Myocyte (in vitro differentiated cells): ENCODE measurements at regions not wholly inside any gene's neighbourhood (a gene's known extent, or its start where the extent isn't known, plus 50 kb on each side); places are given as distances from the start of the nearest gene placed in this dataset.
"Not testable (repeated sequence)": the region's sequence is repeated elsewhere in the genome, so short reads cannot be mapped to it uniquely, and the experiment has no call there.

Experiments
- DNase-seq: peaks from one replicate; pipeline ENCODE4 v3.0.0-alpha.2; 2012; ENCODE audit warnings: low read depth

- no peak for DNase-seq
Observed at GRCh38 chr5:179457612-179458011, 92.7 kb upstream of the RUFY1 start.

GRCh38 chr5:179456075-179456474, 94.3 kb upstream of the RUFY1 start:
- not testable (repeated sequence) for DNase-seq

DNA sequence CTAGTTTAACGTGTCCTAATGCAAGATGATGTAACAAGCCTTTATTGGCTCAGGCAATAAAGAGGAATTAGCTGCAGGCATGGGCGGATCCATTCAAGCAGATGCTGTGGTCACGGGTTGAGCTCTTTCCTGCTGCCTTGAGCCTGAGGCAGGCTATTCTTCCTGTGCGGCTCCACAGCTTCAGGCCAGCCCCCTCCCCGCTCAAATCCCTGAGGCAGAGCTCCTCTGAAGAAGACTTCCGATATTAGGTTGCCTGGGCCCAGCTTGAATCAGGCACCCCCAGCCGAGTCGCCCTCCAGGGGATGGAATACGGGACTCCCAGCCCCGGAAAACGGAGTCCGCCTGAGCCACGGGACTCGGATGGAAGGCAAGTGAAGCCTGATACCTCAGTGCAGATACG, 95.0 kb upstream of the RUFY1 start:
- DNase-seq: no peak

- no peak for DNase-seq
Observed at GRCh38 chr5:179454356-179454755, 96.0 kb upstream of the RUFY1 start.

- no peak for DNase-seq
Observed at GRCh38 chr5:179453616-179454015, 96.7 kb upstream of the RUFY1 start.

GRCh38 chr5:179452356-179453230, 97.8 kb upstream of the RUFY1 start:
- no peak for DNase-seq

- no peak for DNase-seq
Observed at GRCh38 chr5:179451828-179452196, 98.5 kb upstream of the RUFY1 start.

DNA sequence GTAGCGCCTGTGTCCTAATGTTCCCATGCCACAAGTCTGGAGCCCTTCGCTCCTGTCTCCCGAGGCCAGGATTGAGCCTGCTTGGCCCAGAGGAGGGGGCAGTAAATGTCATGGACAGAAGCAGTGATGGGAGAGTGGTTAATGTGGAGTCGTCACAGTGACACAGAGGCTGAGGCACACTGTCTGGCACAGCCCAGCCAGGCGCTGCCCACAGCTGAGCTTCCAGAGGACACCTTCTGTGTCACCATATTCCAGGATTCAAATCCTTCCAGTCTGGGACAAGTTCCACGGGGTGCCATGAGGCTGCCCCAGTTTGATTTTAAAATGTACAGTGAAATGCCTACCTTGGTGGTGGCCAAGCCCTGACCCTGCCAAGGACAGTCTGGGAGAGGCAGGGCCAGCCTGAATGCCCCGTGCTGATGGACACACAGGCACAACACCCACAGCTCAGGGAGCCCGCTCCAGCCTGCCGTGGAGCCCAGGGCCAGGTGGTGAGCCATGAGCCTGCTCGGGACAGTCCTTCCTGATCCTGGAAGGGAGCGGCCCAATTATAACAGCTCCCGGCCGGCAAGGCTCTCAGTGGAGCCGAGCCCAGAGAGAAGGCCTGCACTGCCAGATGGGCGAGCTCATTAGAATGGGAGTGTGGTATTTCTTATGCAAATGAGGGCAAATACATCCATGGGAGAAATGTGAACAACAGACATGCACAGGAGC, 99.1 kb upstream of the RUFY1 start:
- DNase-seq: no peak

DNA sequence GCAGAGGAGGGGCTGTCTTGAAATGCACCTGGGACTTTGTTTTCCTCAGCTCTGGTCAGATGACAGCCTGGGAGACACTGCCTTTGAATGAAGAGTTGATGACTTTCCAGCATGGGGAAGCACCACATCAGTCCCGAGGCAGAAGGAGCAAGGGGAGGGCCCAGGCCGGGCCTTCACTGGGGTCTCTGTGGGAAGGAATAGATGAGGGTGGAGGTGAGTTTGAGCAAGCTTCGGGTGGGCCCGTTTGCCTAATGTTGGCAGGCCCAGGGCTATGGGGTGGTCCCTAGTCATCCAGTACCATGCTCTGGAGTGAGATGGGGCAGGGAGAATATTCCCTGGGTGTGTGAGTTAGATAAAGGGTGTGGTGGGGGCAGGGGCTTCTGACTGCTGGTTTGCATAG, 100.4 kb upstream of the RUFY1 start:
- not testable (repeated sequence) for DNase-seq

GRCh38 chr5:179448282-179448681, 102.1 kb upstream of the RUFY1 start:
- DNase-seq: not testable (repeated sequence)

DNA sequence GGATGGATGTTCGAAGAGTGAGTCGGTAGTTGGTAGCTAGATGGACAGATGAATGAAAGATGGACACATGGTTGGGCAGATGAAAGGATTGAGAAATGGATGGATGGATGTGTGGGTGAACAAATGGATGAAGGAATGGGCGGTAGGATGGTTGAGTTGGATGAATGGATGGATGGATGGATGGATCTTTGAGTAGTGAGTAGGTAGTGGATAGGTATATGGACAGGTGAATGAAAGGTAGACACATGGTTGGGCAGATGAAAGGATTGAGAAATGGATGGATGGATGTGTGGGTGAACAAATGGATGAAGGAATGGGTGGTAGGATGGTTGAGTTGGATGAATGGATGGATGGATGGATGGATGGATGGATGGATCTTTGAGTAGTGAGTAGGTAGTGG, 97.0 kb upstream of the ADAMTS2 start:
- not testable (repeated sequence) for DNase-seq

DNA sequence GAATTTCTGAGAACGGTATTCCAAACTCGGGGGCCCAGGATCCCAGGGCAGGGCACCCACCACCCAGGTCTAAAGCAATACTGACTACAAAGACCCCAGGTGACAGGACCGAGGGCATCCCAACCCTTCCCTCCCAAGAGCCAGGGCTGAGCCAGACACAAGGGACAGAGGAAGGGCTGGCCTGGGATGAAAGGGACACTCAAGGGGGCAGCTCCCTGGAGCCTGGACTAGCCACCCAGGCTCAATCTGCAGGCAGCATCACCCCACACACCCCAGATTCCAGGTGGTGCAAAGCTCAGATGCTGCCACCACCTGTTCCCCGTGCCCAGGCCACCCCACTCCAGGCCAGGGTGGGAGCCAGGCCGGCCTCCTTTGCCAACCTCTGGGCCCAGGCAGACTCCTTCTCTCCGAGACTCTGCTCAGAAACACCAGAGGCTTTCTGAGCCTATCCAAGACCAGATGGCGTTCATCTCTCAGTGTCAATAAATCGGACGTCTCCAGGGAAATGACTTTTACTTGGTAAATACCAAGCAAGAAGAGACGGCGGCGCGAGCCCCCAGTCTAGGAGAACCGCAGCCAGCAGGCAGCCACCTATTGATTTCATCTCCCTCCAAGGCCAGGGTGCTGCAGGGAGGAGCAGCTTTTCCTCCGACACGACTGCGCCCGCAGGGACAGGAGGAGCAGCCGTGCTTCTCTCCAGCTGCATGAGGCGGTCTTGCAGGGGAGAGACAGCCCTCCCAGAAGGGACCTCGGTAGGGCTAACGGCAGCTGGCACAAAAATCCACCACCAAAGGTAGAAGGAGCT, 94.1 kb upstream of the ADAMTS2 start:
- DNase-seq: no peak

DNA sequence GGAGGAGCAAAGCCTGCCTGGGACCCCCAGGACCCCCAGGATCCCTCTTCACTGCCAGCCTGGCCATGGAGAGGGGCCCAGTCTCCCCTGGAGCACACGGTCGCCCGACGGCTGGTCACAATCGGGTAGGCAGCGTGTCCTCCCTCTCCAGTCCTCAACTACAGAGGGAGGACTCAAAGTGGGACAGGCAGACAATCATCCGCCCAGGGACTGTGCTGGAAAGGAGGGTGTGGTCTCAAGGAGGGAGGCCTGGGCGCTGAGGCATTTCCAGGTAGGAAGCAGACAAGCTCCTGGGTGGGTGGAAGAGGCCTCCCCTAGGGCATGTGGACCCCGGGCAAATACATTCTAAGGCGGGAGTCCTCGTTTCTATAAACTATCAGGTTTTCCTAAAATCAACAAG, 93.2 kb upstream of the ADAMTS2 start:
- DNase-seq: no peak

GRCh38 chr5:179438011-179438441, 92.8 kb upstream of the ADAMTS2 start:
- DNase-seq: no peak

DNA sequence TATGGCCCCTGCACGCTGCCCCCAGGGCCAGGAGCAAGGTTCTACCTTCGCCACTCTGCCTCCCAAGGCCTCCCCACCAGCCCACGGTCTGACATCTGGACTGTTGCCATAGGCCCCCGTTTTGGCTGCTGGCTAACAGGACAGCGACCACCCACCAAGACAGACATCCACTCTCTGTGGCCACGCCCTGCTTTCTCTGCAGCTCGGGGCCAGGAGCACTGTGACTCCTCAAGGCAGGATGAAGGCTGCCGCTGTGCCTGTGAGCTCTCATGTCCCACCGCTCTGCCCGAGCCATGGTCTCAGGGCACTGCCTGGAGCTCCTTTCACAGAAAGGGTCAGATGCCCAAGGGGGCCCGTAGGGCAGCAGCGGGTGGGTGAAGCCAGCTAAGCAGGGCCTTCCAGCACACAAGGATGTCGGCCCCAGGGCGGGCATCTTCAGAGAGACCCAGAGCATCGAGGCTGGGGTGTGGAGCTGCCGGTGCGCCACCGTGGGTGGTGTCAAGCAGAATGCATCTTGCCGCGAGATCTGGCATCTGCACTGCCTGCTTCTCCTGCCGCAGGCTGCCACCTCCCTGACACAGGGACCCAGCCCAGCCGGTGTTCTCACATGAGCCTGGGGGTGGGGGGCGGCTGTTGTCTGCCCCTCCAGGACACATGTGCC, 92.2 kb upstream of the ADAMTS2 start:
- DNase-seq: no peak

DNA sequence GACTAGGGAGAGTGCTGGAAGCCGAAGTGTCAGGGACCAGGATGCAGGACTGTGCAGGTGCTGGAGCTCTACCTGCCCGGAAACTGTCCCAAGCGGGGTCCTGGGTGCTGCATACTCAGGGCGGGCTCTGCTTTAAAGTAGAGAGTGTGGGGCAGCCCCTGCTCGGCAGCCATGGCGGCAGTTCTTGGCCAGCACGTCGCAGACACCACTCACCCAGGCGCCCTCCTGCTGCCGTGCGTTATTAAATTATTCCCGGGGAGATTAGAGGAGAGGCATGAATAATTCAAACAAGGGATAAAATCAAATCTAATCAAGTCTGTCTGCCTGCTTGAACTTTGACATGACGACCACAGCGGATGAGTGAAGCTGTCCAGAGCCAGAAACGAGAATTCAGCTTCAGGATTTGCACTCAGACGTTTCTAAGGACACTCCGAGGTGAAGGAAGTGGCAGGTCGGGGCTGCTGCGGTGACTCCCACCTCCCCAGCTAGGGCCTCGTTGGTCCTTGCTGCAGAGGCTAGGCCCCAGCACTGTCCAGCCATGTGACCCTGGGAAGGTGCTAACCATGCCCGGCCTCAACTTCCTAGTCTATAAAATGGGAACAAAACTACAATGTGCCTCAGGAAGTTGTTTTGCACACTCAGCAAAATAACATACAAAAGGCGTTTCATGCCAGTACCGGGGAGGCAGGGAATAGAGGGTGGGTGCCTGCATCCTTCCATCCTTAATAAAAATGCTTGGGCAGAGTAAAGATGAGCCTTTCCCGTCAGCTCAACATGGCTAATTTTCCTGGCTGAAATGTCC, 91.3 kb upstream of the ADAMTS2 start:
- DNase-seq: no peak

GRCh38 chr5:179435731-179436315, 90.6 kb upstream of the ADAMTS2 start:
- no peak for DNase-seq

- no peak for DNase-seq
Observed at GRCh38 chr5:179435181-179435580, 89.9 kb upstream of the ADAMTS2 start.

DNA sequence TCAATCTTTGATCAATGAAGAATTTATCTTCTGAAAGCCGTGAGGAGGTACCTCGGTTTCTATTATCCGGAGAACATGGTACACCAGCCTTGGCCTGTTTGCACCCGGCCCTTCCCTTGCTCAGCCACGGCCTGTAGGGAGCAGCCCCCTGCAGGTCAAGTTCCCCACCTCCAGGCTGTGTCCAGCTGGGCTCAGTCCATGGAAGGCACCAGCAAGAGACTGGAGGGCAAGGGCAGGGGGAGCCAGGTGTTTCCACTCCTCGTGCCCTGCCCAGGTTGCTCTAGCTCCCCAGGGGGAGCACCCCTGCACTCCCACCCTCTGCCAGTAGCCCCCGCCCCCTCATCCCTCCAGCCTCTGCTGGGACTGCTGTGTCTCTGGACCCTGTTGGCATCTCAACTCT, 87.3 kb upstream of the ADAMTS2 start:
- DNase-seq: no peak

GRCh38 chr5:179431221-179431824, 86.1 kb upstream of the ADAMTS2 start:
- DNase-seq: no peak
